NCI-H187 (cell line): ENCODE measurements at regions not wholly inside any gene's neighbourhood (a gene's known extent, or its start where the extent isn't known, plus 50 kb on each side); places are given as distances from the start of the nearest gene placed in this dataset.

ENCODE experiments used
- DNase-seq, 2 experiments: peaks; one replicate each; lab custom pipeline; 2025; lab: John Stamatoyannopoulos, UW

DNA sequence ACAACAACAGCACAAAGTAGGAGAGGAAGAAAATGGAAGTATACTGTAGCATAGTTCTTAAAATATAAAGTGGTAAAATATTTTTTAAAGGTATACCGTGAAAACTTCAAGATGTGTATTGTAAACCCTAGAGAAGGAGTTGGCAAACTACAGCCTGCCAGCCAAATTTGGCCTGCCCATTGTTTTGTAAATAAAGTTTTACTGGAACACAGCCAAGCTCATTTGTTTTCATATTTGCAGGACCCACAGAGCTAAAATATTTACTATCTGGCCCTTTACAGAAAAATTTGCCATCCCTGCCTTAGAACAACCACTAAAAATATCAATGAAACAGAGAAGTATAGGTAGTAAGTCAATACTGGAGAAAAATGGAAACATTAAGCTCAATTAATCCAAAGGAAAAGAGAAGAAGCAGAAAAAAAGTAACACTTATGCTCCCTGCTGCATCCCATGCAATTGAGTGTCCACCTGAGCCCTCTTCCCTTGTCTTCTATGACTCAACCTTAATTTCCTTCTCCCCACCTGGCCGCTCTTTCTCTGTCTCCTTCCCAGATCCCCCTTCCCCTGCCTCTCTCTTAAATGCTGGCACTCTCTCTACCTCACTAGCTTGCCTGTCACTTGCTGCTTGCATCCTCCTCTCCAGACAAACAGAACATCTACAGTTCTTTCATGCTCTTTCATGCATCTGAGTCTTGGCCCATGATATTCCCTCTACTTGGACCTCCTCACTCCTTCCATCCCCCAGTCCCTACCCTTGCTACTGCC lies 50.6 kb upstream of the FER start:
- no peak for DNase-seq

GRCh38 chr5:108696407-108696806 lies 51.3 kb upstream of the FER start:
- DNase-seq: no peak

GRCh38 chr5:108688485-108688884 lies 59.2 kb upstream of the FER start:
- DNase-seq: no peak

DNA sequence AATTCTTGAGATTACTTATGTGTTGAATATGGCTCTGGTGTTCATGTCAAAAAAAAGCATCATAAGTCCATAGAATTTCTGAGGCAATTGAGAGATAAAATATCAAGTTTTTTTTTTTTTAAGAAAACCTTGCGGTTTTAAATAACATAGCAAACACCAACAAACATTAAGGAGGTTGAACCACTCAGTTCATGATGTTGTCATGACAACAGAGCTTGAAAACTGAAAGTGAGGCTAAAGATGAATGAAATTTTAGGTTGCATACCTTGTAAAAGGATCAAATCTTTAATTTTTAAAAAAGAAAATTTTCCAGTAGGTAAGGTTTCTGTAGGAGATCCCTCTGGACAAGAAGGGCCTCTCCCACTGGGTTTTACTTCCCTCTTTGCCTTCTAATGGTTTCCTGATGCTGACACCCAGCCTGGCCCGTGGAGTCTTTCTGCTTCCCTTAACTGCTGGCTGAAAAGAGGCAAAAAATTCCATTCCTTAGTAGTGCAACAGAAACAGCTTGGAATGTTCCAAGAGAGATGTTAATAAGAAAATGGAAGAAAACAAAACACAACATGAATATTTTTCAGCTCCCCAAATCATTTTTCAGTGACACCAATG lies 60.0 kb upstream of the FER start:
- DNase-seq: no peak

DNA sequence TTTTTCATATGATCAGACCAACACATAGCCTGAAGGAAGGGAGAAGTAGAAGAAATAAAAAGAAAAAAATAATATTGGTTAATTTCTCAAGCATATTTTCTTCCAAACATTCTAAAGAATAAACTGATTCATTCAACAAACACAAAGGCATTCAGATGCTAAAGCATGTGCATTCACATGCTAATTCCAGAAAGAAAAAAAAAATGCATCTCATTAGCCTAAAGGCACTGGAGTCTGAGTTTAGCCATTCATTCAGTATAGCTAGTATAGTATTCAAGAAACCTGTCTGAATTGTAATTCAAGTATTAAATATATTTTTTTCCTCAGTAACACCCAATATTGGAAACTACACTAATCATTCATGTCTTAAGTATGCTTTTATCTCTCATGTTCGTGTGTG lies 61.0 kb upstream of the FER start:
- DNase-seq: no peak

- DNase-seq: peak in 1 of 2 experiments; percentile 11
These were observed 62.1 kb upstream of the FER start for GRCh38 chr5:108685448-108686216.

- DNase-seq: no peak
These were observed 66.4 kb upstream of the FER start for GRCh38 chr5:108681079-108681921.

DNA sequence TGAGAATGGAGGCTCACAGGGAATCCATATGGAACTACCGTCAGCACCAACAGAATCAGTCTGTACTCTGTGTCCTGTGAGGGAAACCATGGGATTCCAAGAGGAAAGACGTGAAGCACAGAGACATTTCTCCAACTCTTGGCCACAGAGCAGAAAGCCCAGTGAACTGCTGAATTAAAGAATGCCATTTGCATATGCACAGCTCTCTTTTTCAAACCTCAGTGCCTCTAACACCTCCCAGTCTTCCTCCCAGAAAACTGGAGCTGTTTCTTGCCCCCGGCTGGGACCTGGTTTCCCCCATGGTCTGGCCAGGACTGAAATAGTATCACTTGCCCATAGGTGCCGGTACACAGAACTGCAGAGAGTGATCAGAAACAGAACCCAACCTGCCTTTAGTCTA lies 69.6 kb upstream of the FER start:
- no peak for DNase-seq

GRCh38 chr5:108675736-108676135 lies 72.0 kb upstream of the FER start:
- no peak for DNase-seq

DNA sequence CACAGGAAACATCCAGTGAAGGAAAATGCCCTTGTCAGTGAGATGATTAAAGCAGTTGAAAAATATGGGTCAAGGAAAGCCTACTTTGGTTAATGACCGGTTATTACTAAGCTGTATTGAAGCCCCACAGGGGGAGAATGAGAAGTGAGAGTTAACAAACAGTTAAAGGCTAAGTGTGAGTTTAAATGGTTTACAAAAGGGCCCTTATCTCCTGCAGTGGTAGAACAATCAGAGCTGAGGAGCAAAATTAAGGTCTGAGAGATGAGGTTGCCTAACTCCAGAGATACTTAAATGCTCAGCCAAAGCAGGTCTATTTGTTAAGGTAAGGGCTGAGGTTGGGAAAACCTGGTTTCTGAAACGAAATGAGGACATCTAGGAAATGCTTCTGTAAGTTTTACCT lies 75.1 kb upstream of the FER start:
- DNase-seq: no peak

DNA sequence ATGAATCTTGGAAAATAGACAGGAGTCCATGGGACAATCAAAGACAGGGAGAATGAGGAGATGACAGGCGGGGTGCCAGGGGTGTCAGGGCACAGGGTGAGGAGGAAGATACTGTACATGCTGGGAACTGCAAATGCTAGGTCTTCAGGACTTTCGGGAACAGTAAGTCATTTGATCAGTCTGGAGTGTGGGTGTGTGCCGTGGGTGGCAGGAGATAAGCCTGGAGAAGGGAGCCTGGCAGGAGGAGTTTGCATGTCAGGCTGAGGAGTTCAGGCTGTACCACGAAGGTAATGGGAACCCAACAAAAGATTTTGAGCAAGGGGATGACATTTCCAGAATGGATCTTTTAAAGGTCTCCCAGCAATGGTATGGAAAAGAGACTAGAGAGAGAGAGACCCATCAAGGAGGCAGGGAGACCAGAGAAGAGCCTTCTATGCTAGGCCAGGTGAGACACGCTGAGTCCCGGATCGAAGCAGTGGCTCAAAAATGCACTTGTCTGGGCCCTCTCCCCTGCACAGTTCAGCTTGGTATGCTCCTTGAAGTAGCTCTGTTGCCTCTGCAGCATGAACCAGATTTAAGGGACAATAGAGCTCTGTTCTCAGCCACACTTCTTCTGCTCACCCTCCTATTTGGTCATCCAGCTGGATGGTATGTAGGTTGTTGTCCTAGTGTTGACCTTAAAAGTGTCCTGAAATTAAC lies 77.0 kb upstream of the FER start:
- DNase-seq: no peak

GRCh38 chr5:108669462-108669861 lies 78.2 kb upstream of the FER start:
- no peak for DNase-seq

- no peak for DNase-seq
These were observed 86.0 kb upstream of the FER start for GRCh38 chr5:108661590-108662219.

GRCh38 chr5:108661024-108661423 lies 86.7 kb upstream of the FER start:
- DNase-seq: no peak

DNA sequence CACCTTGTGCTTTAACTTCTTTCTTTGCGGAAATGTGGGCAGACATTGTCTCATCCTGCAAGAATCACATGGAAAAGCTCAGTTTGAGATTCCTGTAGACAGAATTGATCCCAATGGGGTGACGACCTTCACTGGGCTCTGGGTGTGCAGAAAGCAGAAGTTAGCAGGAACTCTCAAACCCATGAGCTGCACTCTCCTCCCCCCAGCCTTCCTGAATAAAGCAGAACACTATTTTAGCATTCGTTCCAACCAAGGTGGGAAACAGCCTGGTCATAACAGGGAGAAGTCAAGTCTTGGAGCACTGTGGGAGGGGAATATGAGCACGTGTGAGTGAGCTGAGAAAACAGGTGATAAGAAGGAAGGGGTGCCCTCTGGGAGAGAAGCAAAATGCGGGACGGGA lies 87.4 kb upstream of the FER start:
- DNase-seq: no peak

- no peak for DNase-seq
These were observed 88.2 kb upstream of the FER start for GRCh38 chr5:108659531-108659930.

DNA sequence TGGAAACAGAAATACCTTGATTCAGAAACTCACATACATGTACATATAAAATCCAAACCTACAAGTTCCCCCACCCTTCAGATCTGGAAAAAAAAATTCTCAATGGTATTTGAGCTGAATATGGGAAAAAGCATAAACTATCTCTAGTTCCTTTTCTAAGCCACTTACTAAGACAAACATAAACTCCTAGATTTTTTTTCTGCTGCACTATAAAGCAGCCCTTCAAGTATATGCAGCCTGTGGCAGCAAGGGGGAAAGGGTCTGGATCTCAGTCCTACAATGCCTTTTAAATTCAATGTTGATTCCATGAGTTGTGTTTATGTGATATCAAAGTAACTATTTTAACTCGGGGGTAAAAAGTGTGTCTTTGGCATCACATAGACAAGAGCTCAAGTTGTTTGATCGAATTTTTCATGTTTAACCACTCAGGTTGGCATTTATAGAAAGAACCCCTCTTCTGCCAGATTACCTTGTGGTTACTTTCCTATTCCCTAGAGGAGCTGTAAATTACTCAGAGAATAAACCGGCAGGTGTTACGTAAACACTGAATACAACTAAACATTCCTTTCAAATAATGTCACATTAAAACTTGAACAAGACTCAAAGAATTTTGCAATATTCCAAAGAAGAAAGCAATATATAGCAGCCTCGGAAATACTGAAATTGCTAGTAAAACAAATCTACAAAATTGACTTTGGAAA lies 91.8 kb upstream of the FER start:
- peak in 1 of 2 experiments; percentile 10 for DNase-seq

DNA sequence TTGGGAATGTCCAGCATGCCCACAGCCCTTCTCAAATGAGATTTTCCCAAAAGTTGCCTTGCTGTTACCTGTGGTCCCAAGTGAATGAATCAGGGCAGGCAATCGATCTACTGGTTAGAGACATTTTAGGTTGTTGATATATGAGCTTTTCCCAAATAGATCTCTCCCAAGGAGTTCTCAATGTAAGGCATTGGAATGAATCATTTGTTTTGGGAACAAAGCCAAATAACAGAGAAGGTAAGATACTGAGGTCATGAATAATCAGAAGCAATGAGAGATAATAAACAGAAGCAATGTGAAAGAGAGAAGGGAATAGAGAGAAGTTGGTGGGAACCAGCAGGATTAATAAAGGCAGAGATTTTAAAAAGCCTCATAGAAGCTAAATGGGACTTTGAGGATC lies 93.6 kb upstream of the FER start:
- DNase-seq: no peak

DNA sequence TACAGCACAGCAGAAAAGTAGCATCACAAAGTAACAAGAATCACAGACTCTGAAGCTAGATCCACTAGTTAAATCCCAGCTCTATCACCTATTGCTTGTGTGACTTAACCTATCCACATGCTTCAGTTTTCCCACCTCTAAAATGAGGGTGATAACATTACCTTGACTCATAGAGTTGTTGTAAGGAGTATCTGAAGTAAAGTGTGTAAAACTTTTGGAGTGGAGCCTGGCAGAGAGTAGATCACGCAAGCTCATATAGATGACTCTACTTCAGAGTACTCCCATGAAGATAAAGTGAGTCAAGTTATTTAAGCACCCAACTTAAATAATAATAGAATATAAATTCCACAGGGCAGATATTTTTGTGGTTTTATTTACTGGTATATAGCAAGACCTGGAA lies 94.5 kb upstream of the FER start:
- DNase-seq: no peak

DNA sequence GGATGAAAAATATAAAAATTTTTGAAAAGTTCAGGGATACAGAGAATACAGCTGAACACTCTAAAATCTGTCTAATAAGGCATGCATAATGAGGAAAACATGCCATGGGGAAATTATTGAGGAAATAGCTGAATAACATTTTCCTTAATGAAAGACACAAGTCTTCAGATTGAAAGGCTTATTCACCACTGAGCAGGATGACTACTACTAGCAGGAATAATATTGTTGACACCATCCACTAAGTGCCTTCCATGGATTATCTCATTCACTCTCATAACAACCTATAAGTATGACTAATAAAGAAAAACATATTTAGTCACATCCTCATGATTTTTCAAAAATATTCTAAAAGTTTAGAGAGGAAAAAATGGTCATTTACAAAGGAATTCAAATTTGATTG lies 96.7 kb upstream of the FER start:
- DNase-seq: no peak

GRCh38 chr5:108649646-108650045 lies 98.1 kb upstream of the FER start:
- DNase-seq: no peak
